ENCODE measurements at regions not wholly inside any gene's neighbourhood (a gene's known extent, or its start where the extent isn't known, plus 50 kb on each side); places are given as distances from the start of the nearest gene placed in this dataset.

- TF ChIP-seq CTCF (IDR thresholded peaks at IDR 0.05 in 4 of 5, conservative IDR thresholded peaks at IDR 0.05 in 1 of 5) = no peak
- TF ChIP-seq POLR2A (IDR thresholded peaks at IDR 0.05) = no peak
These were observed 69.2 kb upstream of the PIM1 start for GRCh38 chr6:37100745-37101144.
